NCI-H510A treated with DMSO at 0.1 percent for 48 hours (cell line): ENCODE measurements at regions not wholly inside any gene's neighbourhood (a gene's known extent, or its start where the extent isn't known, plus 50 kb on each side); places are given as distances from the start of the nearest gene placed in this dataset.
"Not testable (repeated sequence)": the region's sequence is repeated elsewhere in the genome, so short reads cannot be mapped to it uniquely, and the experiment has no call there.

ENCODE experiments used
- DNase-seq: peaks from one replicate; lab custom pipeline; 2025; lab: John Stamatoyannopoulos, UW

DNA sequence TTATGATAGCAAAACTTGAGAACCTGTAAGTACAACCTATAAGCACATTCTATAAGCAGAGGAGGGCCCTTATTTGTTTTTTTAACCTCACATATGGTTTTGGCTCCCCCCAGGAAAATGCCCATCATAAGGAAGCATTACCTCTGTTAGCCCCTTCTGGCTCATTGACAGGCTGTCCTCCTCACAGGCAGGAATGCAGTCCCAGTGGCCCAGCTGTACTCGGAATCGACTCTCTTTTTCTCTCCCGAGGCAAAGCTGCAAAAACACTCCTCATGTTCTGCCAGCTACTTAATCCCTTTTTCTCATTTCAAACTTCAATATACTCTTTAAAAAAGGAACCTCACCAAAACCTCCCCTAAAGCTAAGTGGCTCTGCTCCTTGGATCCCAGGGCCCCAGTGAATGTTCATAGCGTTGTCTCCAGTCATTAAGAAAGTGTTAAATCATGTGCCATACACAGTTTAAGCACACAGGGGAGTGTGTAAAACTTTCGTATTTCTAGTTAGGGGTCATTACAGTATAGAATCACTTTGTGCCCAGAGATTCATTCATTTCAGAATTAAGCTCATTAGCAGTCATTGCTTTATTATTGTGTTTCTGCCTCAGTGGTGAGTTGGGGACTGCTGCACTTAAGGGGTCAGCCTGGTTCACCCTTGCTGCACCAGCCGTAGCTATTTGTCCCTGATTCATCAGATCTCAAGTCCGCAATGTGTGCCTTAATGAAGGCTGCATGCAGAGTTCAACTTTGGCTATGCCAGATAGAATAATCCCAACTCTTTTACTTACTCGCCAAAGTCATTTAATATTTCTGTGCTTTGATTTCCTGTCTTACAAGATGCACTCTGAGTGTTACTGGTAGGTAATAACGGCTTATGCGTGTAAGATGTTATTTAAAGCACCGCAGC, 57.6 kb downstream of the JRKL start:
- no peak for DNase-seq

DNA sequence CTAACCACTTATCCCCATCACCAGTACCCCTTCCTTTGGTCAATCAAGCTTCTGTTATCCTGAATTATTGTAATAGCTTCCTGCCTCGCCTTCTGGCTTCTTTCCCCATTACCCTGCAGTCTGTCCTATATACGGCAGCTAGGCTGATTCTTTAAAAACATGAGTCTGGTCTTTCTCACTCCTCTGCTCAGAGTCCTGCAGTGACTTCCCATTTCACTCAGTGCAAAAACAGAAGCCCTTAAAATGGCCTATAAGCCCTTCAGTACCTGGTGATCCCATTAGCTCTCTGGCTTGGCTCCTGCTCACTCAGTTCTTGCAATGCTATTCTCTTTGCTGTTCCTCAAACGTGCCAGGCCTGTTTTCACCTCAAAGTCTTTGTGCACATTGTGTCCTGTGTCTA, 58.4 kb downstream of the JRKL start:
- no peak for DNase-seq

GRCh38 chr11:96456111-96456510, 66.3 kb downstream of the JRKL start:
- no peak for DNase-seq

GRCh38 chr11:96459751-96460150, 69.9 kb downstream of the JRKL start:
- DNase-seq = no peak

DNA sequence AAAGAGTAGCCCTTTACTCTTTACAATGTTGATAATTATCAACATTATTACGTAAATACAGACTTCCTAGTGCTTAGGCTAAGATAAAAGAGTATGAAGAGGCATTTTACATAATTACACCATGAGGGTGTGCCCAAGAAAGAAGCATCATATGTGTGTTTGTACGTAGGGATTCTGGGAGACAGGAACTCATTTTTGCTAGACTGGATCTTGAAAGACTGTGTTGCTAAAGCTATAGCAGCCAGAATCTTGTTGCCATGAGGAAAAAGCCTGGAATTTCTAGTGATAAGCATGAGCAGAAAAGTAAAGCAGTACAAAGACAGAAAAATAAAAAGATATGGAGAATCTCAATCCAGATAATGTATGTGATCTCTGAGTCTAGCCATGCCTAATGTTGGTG, 72.1 kb downstream of the JRKL start:
- no peak for DNase-seq

- peak; percentile 76 for DNase-seq
Measured at GRCh38 chr11:96464700-96465307, 75.0 kb downstream of the JRKL start.

- DNase-seq = no peak
Measured at GRCh38 chr11:96465512-96465911, 75.7 kb downstream of the JRKL start.

GRCh38 chr11:96466607-96467006, 76.8 kb downstream of the JRKL start:
- DNase-seq = no peak

GRCh38 chr11:96469776-96470175, 80.0 kb downstream of the JRKL start:
- no peak for DNase-seq

- no peak for DNase-seq
Measured at GRCh38 chr11:96470521-96470920, 80.7 kb downstream of the JRKL start.

- no peak for DNase-seq
Measured at GRCh38 chr11:96472085-96472484, 82.3 kb downstream of the JRKL start.

DNA sequence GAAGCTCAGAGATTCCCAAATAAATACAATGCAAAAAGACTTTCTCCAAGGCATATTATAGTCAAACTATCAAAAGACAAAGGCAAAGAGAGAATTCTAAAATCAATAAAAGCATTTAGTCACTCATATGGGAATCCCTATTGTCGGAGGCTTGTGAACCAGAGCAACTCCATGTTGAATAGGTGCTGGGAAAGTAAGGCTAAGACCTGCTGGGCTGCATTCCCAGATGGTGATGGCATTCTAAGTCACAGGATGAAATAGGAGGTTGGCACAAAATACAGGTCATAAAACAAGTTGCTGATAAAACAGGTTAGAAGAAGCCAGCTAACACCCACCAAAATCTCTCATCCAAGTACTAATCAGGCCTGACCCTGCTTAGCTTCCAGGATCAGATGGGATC, 84.5 kb downstream of the JRKL start:
- DNase-seq = no peak

DNA sequence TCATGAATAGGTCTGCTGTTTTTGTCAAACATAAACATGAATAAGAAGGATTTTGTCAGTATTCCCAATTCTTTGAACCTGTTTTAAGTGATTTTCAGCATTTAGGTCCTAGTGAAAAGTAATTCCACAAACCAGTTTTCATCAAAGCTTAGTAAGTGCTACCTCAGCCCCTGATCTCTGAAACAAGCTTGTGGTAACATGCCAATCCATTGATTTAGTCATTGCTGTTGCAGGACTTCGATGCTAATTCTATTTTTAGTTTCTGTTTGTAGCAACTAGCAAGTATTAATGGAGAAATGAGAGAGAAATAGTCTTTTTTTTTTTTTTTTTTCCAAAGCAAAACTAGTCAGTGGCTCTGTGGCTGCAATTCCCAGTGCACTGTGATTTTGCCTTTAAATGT, 91.4 kb downstream of the JRKL start:
- no peak for DNase-seq

DNA sequence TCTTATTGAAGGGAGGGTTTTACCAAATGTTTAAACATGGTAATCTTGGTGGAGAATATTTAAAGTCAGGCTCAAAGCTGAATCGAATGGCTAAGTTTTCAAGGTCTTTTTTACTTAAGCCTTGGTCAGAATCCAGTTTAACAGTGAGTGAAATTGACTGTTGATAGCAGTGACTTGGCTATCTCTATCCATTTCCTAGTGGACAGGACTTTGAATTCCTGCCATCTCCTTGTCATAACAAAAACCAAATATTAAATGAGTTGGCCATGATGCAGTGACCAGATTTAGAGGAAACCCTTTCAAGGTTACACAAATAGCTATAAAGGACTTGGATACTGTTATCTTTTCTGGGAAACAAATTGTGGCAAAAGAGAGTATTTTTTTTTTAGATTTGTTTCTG, 92.0 kb downstream of the JRKL start:
- no peak for DNase-seq

DNA sequence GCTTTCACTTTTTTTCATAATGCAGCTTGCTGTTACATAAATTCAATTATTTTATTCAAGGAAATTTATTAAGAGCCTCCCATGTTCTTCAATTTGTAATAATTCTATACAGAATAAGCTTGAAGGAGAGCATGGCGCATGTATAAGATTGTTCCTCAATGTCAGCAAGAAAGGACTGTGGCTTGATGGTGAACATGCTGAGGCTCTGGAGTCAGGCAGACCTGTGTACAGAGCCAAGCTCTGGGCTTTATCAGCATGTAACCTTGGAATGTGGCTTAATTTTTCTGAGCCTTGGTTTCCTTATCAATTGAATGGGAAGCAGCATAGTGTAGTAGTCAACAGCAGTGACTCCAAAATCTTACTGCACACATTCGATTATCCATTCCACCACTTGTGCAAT, 92.4 kb downstream of the JRKL start:
- DNase-seq = no peak

- no peak for DNase-seq
Measured at GRCh38 chr11:96483374-96483955, 93.7 kb downstream of the JRKL start.

DNA sequence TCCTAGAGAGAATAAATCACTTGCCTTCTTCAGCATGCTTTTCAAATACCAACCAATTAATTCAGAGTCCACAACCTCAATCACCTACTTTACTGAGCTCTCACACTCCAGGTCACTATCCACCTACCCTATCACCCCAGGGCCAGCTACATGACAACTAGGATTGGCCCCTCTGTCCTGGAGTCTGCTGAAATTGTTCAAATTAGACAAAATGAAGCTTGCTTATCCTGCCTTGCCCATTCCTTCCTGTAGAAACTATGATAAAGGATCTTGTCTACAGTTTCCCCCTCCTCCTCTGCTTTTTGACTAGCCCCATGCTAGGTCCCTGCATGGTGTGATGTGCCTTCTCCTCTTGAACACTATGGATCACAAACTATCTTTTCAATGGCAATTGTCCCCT, 94.5 kb downstream of the JRKL start:
- DNase-seq = no peak

DNA sequence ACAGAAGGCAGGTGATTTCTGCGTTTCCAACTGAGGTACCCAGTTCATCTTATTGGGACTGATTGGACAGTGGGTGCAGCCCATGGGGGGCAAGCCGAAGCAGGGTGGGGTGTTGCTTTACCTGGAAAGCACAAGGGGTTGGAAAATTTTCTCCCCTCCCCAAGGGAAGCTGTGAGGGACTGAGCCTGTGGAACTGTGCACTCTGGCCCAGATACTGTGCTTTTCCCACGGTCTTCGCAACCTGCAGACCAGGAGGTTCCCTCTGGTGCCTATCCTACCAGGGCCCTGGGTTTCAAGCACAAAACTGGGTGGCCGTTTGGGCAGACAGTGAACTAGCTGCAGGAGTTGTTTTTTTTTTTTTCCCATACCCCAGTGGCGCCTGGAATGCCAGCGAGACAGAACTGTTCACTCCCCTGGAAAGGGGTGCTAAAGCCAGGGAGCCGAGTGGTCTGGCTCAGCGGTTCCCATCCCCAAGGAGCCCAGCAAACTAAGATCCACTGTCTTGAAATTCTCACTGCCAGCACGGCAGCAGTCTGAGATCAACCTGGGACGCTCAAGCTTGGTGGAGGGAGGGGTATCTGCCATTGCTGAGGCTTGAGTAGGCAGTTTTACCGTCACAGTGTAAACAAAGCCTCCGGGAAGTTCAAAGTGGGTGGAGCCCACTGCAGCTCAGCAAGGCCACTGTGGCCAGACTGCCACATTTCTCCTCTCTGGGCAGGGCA, 97.2 kb downstream of the JRKL start:
- DNase-seq = no peak

- not testable (repeated sequence) for DNase-seq
Measured at GRCh38 chr11:96488911-96489310, 99.1 kb downstream of the JRKL start.

GRCh38 chr11:96500440-96500839, 110.6 kb downstream of the JRKL start:
- no peak for DNase-seq

GRCh38 chr11:96506041-96506440, 116.2 kb downstream of the JRKL start:
- DNase-seq = no peak

DNA sequence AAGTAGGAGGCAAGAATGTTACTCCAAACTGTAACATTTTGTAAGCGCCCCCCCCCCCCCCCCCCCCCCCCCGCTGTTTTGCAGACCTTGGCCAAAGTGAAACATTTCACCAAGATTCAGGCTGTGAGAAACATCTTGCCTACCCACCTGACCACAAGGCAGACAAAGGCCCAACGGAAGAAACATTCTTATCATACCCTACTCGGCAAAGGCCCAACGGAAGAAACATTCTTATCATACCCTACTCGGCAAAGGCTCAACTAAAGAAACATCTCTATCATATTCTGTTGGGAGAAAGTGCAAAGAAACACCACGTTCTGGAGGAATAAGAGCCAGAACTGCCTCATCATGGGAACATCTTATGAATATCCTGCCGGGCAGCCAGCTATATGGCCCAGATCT, 117.1 kb downstream of the JRKL start:
- no peak for DNase-seq

DNA sequence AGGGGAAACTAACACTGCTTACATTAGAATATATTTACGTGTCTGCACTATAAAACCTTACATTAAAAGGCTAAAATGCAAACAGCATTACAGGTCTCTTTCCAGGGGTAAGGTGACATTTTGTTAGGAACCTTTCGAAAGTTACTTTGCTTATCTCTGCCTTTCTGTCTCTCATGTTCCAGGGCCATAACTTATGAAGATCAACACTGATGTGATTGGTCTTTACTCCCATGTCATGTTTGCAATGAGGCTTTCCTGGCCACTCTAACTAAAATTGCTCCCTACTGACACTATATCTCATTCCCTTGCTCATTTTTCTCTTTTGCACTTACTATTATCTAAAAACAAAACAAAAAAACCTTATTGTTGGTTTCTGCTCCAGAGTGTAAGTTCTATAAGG, 119.0 kb downstream of the JRKL start:
- no peak for DNase-seq
